ENCODE measurements at regions not wholly inside any gene's neighbourhood (a gene's known extent, or its start where the extent isn't known, plus 50 kb on each side); places are given as distances from the start of the nearest gene placed in this dataset.

- no peak for DNase-seq (ENCODE audit: low read depth)
These were observed 132.7 kb downstream of the EDN1 start for GRCh38 chr6:12422848-12423247.

GRCh38 chr6:12423832-12424231 lies 133.7 kb downstream of the EDN1 start:
- DNase-seq (ENCODE audit: low read depth): no peak

GRCh38 chr6:12426121-12426520 lies 136.0 kb downstream of the EDN1 start:
- no peak for DNase-seq (ENCODE audit: low read depth)

- DNase-seq (ENCODE audit: low read depth): no peak
These were observed 140.9 kb downstream of the EDN1 start for GRCh38 chr6:12431023-12431422.

GRCh38 chr6:12436224-12436623 lies 146.1 kb downstream of the EDN1 start:
- no peak for DNase-seq (ENCODE audit: low read depth)

DNA sequence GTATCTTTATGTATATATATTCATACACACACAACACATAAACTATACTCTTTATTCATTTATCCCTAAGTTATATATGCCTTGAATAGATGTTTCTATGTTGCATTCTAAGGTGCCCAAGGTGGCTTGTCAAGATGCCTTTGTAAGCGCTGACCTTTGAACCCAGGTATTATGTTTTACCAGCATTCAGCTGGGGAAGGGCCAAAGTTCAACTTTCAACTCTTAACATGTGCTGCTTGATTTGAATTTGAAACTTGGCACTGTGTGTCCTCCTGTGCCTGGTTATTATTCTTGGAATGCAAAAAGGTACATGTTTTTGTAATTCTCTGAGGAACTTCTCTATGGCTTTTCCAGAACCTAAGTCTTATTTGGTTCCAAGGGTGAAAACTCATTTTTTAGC lies 146.5 kb downstream of the EDN1 start:
- no peak for DNase-seq (ENCODE audit: low read depth)

DNA sequence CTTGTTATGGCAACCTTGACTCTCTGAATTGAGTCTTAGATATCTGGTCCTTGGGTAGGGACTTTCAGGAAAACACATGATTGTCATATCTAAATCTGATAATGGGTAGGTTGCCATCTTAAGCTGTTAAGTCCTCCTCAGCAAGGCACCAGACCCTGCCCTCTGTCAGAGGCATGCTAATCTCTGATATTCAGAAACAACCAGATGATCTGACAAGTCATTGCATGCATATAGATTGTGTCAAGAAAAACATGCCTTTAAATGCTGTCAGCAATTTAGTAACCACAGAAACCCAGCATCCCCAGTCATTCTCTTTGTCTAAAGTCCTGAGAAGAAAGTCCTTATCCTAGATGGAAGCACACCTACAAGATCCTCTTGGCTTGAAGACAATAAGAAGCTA lies 149.1 kb downstream of the EDN1 start:
- no peak for DNase-seq (ENCODE audit: low read depth)

- DNase-seq (ENCODE audit: low read depth): peak; percentile 25
These were observed 150.8 kb downstream of the EDN1 start for GRCh38 chr6:12440981-12441380.

GRCh38 chr6:12442455-12442854 lies 152.3 kb downstream of the EDN1 start:
- DNase-seq (ENCODE audit: low read depth): no peak

- DNase-seq (ENCODE audit: low read depth): no peak
These were observed 156.2 kb downstream of the EDN1 start for GRCh38 chr6:12446394-12446793.

- DNase-seq (ENCODE audit: low read depth): no peak
These were observed 159.3 kb downstream of the EDN1 start for GRCh38 chr6:12449447-12449846.

DNA sequence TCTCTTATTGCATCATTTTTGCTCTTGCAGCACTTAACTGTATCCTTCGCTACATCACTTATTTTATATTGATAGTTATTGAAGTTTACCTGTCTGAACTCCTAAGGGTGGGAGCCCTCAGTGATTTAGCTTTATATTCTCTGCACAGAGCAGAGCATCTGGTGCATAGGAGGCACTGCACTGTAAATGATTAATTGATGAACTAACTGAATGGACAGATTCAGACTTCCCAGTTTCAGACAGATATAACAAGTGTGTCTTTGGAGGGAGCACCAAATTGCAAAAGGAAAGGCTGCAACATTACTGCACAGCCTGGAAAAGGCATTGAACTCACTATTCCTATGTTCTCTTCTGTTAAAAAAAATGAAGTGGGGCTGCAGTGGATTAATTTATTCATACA lies 160.3 kb downstream of the EDN1 start:
- DNase-seq (ENCODE audit: low read depth): no peak

DNA sequence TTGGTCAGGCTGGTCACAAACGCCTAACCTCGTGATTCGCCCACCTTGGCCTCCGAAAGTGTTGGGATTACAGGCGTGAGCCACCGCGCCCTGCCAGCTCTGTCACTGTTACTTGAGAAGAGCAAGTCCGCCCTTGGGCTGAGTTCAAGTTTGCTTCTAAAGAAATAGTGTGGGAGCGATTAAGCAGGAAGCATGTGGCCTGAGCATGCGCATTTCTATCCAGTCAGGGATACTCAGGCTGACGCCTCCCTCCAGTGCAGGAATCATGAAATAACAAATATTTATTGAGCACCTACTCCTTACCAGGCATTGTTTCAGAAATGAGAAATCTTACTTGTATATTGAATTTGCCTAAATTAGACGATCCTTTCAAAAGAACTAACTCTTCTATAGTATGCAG lies 166.2 kb downstream of the EDN1 start:
- no peak for DNase-seq (ENCODE audit: low read depth)

DNA sequence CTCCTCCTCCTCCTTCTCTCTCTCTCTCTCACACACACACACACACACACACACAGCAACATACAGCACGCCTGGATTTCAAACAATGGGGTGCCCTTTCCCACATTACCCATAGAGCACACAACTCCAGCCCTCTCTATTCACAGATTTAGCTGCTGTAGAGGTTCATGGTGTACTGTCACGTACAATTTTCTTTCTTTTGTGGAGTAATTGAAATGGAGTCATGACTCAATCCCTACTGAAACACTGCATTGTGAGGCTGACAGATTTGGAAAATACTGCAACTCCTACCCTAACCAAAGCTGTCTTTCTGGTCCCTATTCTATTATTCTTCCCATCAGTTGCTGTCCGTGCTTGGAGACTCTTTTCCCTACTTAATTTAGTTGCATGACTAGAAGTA lies 166.9 kb downstream of the EDN1 start:
- no peak for DNase-seq (ENCODE audit: low read depth)

GRCh38 chr6:12458558-12458957 lies 168.4 kb downstream of the EDN1 start:
- DNase-seq (ENCODE audit: low read depth): no peak

DNA sequence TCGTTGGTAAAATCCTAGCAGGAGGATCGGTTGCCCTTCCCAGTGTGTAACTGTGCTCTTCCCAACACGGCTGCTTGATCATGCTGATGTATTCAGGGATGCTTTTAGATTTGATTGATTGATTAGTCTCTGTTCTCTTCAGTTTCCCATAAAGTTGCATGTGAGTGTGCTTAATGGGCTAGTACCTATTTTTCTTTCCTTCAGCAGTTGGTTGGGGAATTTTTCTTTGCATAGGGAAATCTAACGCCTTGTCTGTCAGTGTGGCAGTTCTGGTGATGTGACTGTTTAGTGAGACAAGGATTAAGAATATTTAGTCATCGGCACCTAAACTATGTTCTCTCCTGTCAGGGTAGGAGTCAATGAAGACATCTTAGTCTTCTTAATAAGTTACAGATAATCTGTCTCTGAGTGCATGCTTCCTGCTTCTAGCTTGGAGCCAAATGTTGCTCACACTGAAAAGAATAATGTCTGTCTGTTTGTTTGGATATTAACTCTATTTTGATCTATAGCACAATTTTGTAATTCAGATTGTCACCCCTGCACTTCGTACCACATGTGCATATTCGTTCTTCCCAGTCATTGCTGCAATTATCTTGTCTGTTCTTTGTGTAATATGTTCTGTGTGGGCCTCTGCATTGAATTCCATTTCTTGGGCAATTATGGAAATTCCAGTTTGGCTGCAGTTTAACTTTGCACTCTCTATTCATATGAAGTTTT lies 169.9 kb downstream of the EDN1 start:
- peak; percentile 34 for DNase-seq (ENCODE audit: low read depth)

- peak; percentile 85 for DNase-seq (ENCODE audit: low read depth)
These were observed 177.8 kb downstream of the EDN1 start for GRCh38 chr6:12467706-12468670.

- peak; percentile 87 for DNase-seq (ENCODE audit: low read depth)
These were observed 182.5 kb downstream of the EDN1 start for GRCh38 chr6:12472601-12473038.

- DNase-seq (ENCODE audit: low read depth): no peak
These were observed 183.3 kb downstream of the EDN1 start for GRCh38 chr6:12473494-12473893.

- DNase-seq (ENCODE audit: low read depth): peak; percentile 43
These were observed 184.3 kb downstream of the EDN1 start for GRCh38 chr6:12474167-12475140.

GRCh38 chr6:12476484-12476883 lies 186.3 kb downstream of the EDN1 start:
- no peak for DNase-seq (ENCODE audit: low read depth)

GRCh38 chr6:12477616-12478015 lies 187.5 kb downstream of the EDN1 start:
- DNase-seq (ENCODE audit: low read depth): peak; percentile 74

Data from amniotic epithelial cell (primary cell).